ENCODE measurements at regions not wholly inside any gene's neighbourhood (a gene's known extent, or its start where the extent isn't known, plus 50 kb on each side); places are given as distances from the start of the nearest gene placed in this dataset.
"Not testable (repeated sequence)": the region's sequence is repeated elsewhere in the genome, so short reads cannot be mapped to it uniquely, and the experiment has no call there.

DNA sequence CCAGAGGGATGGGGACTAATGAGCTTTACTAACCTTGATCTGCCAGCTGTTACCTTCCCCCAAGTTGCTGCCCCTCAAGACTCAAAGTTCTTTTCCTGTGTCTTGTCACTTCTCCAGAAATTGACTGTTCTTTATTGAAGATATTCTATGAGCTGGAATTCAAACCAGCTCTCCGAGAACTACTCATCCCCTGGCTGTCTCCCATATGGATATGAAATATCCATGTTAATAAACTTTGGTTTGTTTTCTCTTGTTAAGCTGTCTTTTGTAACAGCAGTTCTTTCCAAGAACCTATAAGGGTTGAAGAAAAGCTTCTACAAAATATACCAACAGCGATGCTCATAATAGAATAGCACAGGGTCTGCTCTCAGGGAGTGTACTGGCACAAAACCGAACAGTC, 77.0 kb downstream of the CAMK2N1 start:
- H3K27ac ChIP-seq, result no peak overlapping the region
- no peak for DNase-seq
- H3K36me3 ChIP-seq, result no peaks in the 10 kb centered on the region
- no peak overlapping the region for H3K4me3 ChIP-seq (ENCODE audit: low read depth, low read length)
- no peaks in the 10 kb centered on the region for H3K27me3 ChIP-seq (ENCODE audit: insufficient read depth, low read depth, severe bottlenecking)
- TF ChIP-seq, protein P1, sequence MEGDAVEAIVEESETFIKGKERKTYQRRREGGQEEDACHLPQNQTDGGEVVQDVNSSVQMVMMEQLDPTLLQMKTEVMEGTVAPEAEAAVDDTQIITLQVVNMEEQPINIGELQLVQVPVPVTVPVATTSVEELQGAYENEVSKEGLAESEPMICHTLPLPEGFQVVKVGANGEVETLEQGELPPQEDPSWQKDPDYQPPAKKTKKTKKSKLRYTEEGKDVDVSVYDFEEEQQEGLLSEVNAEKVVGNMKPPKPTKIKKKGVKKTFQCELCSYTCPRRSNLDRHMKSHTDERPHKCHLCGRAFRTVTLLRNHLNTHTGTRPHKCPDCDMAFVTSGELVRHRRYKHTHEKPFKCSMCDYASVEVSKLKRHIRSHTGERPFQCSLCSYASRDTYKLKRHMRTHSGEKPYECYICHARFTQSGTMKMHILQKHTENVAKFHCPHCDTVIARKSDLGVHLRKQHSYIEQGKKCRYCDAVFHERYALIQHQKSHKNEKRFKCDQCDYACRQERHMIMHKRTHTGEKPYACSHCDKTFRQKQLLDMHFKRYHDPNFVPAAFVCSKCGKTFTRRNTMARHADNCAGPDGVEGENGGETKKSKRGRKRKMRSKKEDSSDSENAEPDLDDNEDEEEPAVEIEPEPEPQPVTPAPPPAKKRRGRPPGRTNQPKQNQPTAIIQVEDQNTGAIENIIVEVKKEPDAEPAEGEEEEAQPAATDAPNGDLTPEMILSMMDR (IDR thresholded peaks at IDR 0.05; ENCODE audit: low read depth, low read length), result no peak
- H3K9me3 ChIP-seq (ENCODE audit: severe bottlenecking), result no peaks in the 10 kb centered on the region

DNA sequence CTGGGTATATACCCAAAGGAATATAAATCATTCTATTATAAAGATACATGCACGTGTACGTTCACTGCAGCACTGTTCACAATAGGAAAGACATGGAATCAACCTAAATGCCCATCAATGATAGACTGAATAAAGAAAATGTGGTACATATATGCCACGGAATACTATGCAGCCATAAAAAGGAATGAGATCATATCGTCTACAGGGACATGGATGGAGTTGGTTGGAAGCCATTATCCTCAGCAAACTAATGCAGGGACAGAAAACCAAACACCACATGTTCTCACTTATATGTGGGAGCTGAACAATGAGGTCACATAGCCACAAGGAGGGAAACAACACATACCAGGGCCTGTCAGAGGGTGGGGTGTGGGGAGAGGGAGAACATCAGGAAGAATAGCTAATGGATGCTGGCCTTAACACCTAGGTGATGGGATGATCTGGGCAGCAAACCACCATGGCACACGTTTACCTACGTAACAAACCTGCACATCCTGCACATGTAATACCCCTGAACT, 77.8 kb downstream of the CAMK2N1 start:
- H3K9me3 ChIP-seq (ENCODE audit: severe bottlenecking); H3K27ac ChIP-seq; H3K36me3 ChIP-seq; DNase-seq; H3K27me3 ChIP-seq (ENCODE audit: insufficient read depth, low read depth, severe bottlenecking); H3K4me3 ChIP-seq (ENCODE audit: low read depth, low read length): not testable (repeated sequence)

DNA sequence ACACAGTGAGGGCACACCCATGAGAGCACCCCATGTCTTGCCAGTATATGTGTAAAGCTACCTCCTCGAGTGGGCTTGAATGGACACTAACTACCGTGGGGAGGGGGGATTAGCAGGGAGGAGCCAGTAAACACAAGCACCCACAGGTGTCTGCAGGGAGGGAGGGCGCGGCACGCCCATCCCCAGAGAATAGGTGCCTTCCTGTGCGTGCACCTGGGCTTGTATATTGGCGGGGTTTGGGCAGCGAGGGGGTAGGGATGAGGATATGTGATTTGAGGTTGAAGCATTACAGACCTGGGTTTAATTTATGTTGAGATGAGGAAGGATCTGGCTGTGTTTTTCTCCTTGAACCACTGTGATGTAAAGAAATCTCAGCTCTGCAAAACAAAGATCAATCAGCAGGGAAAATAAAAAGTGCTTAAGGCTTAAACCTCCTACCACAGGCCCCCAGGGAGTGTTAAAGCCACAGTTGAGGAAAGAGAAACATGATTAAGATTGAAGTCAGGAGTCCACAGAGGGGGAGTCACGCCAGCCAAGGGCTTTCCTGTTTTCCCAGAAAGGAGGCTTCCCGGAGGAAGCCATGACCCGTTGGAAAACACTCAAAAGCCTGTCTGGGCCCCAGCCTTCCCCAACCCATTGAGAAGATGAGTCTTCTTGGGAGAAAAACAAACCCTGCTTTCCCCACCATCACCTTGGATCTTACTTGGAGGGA, 80.0 kb downstream of the CAMK2N1 start:
- DNase-seq, result no peak
- TF ChIP-seq, protein P1 (IDR thresholded peaks at IDR 0.05; ENCODE audit: low read depth, low read length), result no peak
- H3K36me3 ChIP-seq, result no peaks in the 10 kb centered on the region
- no peak overlapping the region for H3K4me3 ChIP-seq (ENCODE audit: low read depth, low read length)
- no peaks in the 10 kb centered on the region for H3K9me3 ChIP-seq (ENCODE audit: severe bottlenecking)
- H3K27me3 ChIP-seq (ENCODE audit: insufficient read depth, low read depth, severe bottlenecking), result peaks cover 14% of the 10 kb centered on the region
- no peak overlapping the region for H3K27ac ChIP-seq

DNA sequence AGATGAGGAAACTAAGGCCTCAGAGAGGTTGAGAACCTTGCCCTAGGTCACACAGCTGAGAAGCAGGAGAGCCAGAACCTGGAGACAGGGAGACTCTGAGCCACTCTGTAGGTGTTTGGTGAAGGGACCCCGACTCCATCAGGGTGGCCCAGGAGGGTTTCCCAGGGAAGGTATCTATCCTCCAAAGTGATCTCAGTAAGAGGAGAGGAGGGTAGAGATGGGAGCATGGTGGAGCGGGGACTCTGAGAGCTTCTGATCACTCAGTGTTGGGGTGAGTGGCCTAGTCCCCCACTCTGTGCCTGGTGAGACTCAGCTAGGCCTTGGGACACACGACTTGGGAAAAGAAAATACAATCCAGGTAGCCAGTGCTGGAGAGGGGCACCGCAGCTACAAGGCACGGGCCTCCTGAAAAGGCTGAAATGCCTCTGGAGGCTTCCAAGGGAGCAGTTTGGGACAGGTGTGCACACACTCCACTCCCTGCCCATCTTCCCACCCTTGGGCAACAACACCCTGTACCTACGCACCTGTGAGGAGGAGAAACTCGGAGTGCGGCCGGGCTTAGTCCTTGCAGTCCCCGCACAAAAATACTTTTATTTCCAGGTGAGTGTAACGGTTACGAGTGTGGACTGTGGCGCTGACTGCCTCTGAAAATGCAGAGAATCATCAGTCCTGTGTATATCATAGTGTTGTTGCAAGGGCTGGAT, 80.8 kb downstream of the CAMK2N1 start:
- peaks cover 19% of the 10 kb centered on the region for H3K27me3 ChIP-seq (ENCODE audit: insufficient read depth, low read depth, severe bottlenecking)
- TF ChIP-seq, protein P1 (IDR thresholded peaks at IDR 0.05; ENCODE audit: low read depth, low read length), result no peak
- H3K4me3 ChIP-seq (ENCODE audit: low read depth, low read length), result no peak overlapping the region
- no peaks in the 10 kb centered on the region for H3K9me3 ChIP-seq (ENCODE audit: severe bottlenecking)
- no peak for DNase-seq
- no peaks in the 10 kb centered on the region for H3K36me3 ChIP-seq
- H3K27ac ChIP-seq, result no peak overlapping the region

All from WERI-Rb-1 (cell line).